Skeletal muscle cell (primary cell): ENCODE measurements at regions not wholly inside any gene's neighbourhood (a gene's known extent, or its start where the extent isn't known, plus 50 kb on each side); places are given as distances from the start of the nearest gene placed in this dataset.
"Not testable (repeated sequence)": the region's sequence is repeated elsewhere in the genome, so short reads cannot be mapped to it uniquely, and the experiment has no call there.

Experiments
- DNase-seq: peaks from one replicate; pipeline ENCODE4 v3.0.0-alpha.2; 2010; ENCODE audit warnings: low read depth
- H3K4me3 ChIP-seq: 2 replicates; pipeline ENCODE4 v1.5.1; 2011; ENCODE audit warnings: low read depth, mild to moderate bottlenecking, control low read depth, low read length, moderate library complexity

GRCh38 chr3:191993952-191994351 is 533.0 kb downstream of the PYDC2 start:
- not testable (repeated sequence) for H3K4me3 ChIP-seq, DNase-seq

GRCh38 chr3:191997093-191997492 is 536.1 kb downstream of the PYDC2 start:
- H3K4me3 ChIP-seq: no peak overlapping the region
- no peak for DNase-seq

GRCh38 chr3:191997579-191998268 is 536.8 kb downstream of the PYDC2 start:
- no peak overlapping the region for H3K4me3 ChIP-seq
- no peak for DNase-seq

GRCh38 chr3:192001218-192001617 is 540.3 kb downstream of the PYDC2 start:
- no peak overlapping the region for H3K4me3 ChIP-seq
- DNase-seq: no peak

GRCh38 chr3:192005989-192006388 is 545.0 kb downstream of the PYDC2 start:
- no peak overlapping the region for H3K4me3 ChIP-seq
- DNase-seq: no peak

- no peak for DNase-seq
- H3K4me3 ChIP-seq: no peak overlapping the region
These were observed 548.9 kb downstream of the PYDC2 start for GRCh38 chr3:192009903-192010302.

GRCh38 chr3:192010490-192010889 is 549.5 kb downstream of the PYDC2 start:
- DNase-seq: no peak
- H3K4me3 ChIP-seq: no peak overlapping the region

GRCh38 chr3:192011137-192011536 is 550.2 kb downstream of the PYDC2 start:
- peak; percentile 67 for DNase-seq
- no peak overlapping the region for H3K4me3 ChIP-seq

- no peak overlapping the region for H3K4me3 ChIP-seq
- DNase-seq: no peak
These were observed 552.1 kb downstream of the PYDC2 start for GRCh38 chr3:192013110-192013509.

- no peak overlapping the region for H3K4me3 ChIP-seq
- peak; percentile 50 for DNase-seq
These were observed 561.4 kb downstream of the PYDC2 start for GRCh38 chr3:192022412-192022811.

- no peak for DNase-seq
- no peak overlapping the region for H3K4me3 ChIP-seq
These were observed 563.8 kb downstream of the PYDC2 start for GRCh38 chr3:192024751-192025150.

GRCh38 chr3:192026661-192027060 is 565.7 kb downstream of the PYDC2 start:
- H3K4me3 ChIP-seq: no peak overlapping the region
- DNase-seq: no peak

GRCh38 chr3:192031941-192032340 is 571.0 kb downstream of the PYDC2 start:
- H3K4me3 ChIP-seq: no peak overlapping the region
- DNase-seq: no peak

GRCh38 chr3:192033246-192033645 is 572.3 kb downstream of the PYDC2 start:
- DNase-seq: no peak
- H3K4me3 ChIP-seq: no peak overlapping the region

GRCh38 chr3:192038726-192039125 is 577.8 kb downstream of the PYDC2 start:
- no peak overlapping the region for H3K4me3 ChIP-seq
- no peak for DNase-seq

GRCh38 chr3:192039593-192039992 is 578.6 kb downstream of the PYDC2 start:
- no peak overlapping the region for H3K4me3 ChIP-seq
- no peak for DNase-seq

- DNase-seq: no peak
- no peak overlapping the region for H3K4me3 ChIP-seq
These were observed 579.5 kb downstream of the PYDC2 start for GRCh38 chr3:192040282-192041043.

- no peak for DNase-seq
- no peak overlapping the region for H3K4me3 ChIP-seq
These were observed 581.2 kb downstream of the PYDC2 start for GRCh38 chr3:192042116-192042515.

- DNase-seq: no peak
- H3K4me3 ChIP-seq: no peak overlapping the region
These were observed 593.9 kb downstream of the PYDC2 start for GRCh38 chr3:192054881-192055280.

- no peak for DNase-seq
- H3K4me3 ChIP-seq: no peak overlapping the region
These were observed 595.0 kb downstream of the PYDC2 start for GRCh38 chr3:192055946-192056345.

GRCh38 chr3:192057261-192057660 is 596.3 kb downstream of the PYDC2 start:
- no peak overlapping the region for H3K4me3 ChIP-seq
- DNase-seq: no peak
